IMR-90 (cell line): ENCODE measurements at regions not wholly inside any gene's neighbourhood (a gene's known extent, or its start where the extent isn't known, plus 50 kb on each side); places are given as distances from the start of the nearest gene placed in this dataset.

Experiments used
- ATAC-seq: fragments of 200-7000 bp; cut with Tn5 transposase; 2 replicates; pipeline ENCODE4 v1.9.1; 2020; ENCODE audit warnings: low read depth, mild to moderate bottlenecking, moderate library complexity
- BruUV-seq: library from RNA; stranded (reverse); fragments of 400-500 nt; replicated peaks from 2 replicates; lab custom pipeline; 2021; lab: Mats Ljungman, UMichigan
- CTCF ChIA-PET: fragments of 300-600 bp; formaldehyde crosslinking; extraction: SDS; loops from one replicate; lab custom pipeline; 2021; ENCODE audit warnings: antibody characterized with exemption; lab: Yijun Ruan, JAX
- POLR2A ChIA-PET: fragments of 300-600 bp; sonication (Branson Sonifier 250); formaldehyde crosslinking; loops from one replicate; lab custom pipeline; 2022; ENCODE audit warnings: antibody characterized with exemption; ENCODE audit not compliant: unreplicated experiment; lab: Charles Lee
- DNase-seq: peaks from one replicate; pipeline ENCODE4 v3.0.0; 2013
- H2AFZ ChIP-seq: replicated peaks from 2 replicates; pipeline ENCODE3; 2013; ENCODE audit warnings: low read length, mild to moderate bottlenecking; ENCODE audit not compliant: poor library complexity
- H2AK5ac ChIP-seq: 2 replicates; pipeline ENCODE4 v1.6.1; 2013; ENCODE audit warnings: low read depth, low read length, inconsistent platforms
- H2AK9ac ChIP-seq: replicated peaks from 2 replicates; pipeline ENCODE3; 2013; ENCODE audit warnings: mild to moderate bottlenecking, low read depth, low read length, moderate library complexity; ENCODE audit not compliant: poor library complexity
- H2BK120ac ChIP-seq: 2 replicates; pipeline ENCODE4 v1.6.1; 2013; ENCODE audit warnings: low read depth, low read length, inconsistent platforms
- H2BK15ac ChIP-seq: 3 replicates; pipeline ENCODE4 v1.6.1; 2013; ENCODE audit warnings: low read depth, low read length, inconsistent platforms
- H2BK20ac ChIP-seq: 2 replicates; pipeline ENCODE4 v1.6.1; 2013; ENCODE audit warnings: low read depth, mild to moderate bottlenecking, inconsistent platforms, low read length, moderate library complexity
- H2BK5ac ChIP-seq: 2 replicates; pipeline ENCODE4 v1.6.1; 2013; ENCODE audit warnings: mild to moderate bottlenecking, low read depth, low read length, inconsistent platforms; ENCODE audit not compliant: poor library complexity, severe bottlenecking
- H3K14ac ChIP-seq: replicated peaks from 2 replicates; pipeline ENCODE4 v1.6.1; 2013; ENCODE audit warnings: low read depth, low read length, inconsistent platforms
- H3K18ac ChIP-seq: 2 replicates; pipeline ENCODE4 v1.6.1; 2013; ENCODE audit warnings: low read depth, low read length, control low read depth
- H3K23ac ChIP-seq: 2 replicates; pipeline ENCODE4 v1.6.1; 2013; ENCODE audit warnings: low read depth, low read length, inconsistent platforms
- H3K27ac ChIP-seq: 2 replicates; pipeline ENCODE4 v1.5.1; 2013; ENCODE audit warnings: mild to moderate bottlenecking, control low read depth, low read length; ENCODE audit not compliant: insufficient read depth
- H3K27me3 ChIP-seq: 2 replicates; pipeline ENCODE4 v1.6.1; 2013; ENCODE audit warnings: low read length; ENCODE audit not compliant: control insufficient read depth, insufficient read depth
- H3K36me3 ChIP-seq: 2 replicates; pipeline ENCODE4 v1.6.1; 2013; ENCODE audit warnings: low read length, mixed read lengths; ENCODE audit not compliant: control insufficient read depth, insufficient read depth
- H3K4ac ChIP-seq: 2 replicates; pipeline ENCODE4 v1.6.1; 2013; ENCODE audit warnings: low read depth, low read length, inconsistent platforms
- H3K4me1 ChIP-seq: 2 replicates; pipeline ENCODE4 v1.6.1; 2013; ENCODE audit warnings: low read length, mixed read lengths; ENCODE audit not compliant: control insufficient read depth, insufficient read depth
- H3K4me2 ChIP-seq: 2 replicates; pipeline ENCODE4 v1.6.1; 2013; ENCODE audit warnings: low read depth, mild to moderate bottlenecking, control low read depth, low read length, moderate library complexity
- H3K4me3 ChIP-seq: 2 replicates; pipeline ENCODE4 v1.5.1; 2013; ENCODE audit warnings: low read depth, mild to moderate bottlenecking, control low read depth, low read length, moderate library complexity; ENCODE audit not compliant: insufficient read depth
- H3K56ac ChIP-seq: 2 replicates; pipeline ENCODE4 v1.6.1; 2013; ENCODE audit warnings: low read length, inconsistent platforms; ENCODE audit not compliant: insufficient read depth; ENCODE audit errors: extremely low read depth
- H3K79me1 ChIP-seq, 2 experiments: 2 replicates each; pipeline ENCODE4 v1.6.1; 2013; ENCODE audit warnings: low read length in 2 of 2, inconsistent platforms in 1 of 2, low read depth in 1 of 2
- H3K9ac ChIP-seq: 2 replicates; pipeline ENCODE4 v1.6.1; 2013; ENCODE audit warnings: low read depth, low read length, control low read depth
- H3K9me1 ChIP-seq: 2 replicates; pipeline ENCODE4 v1.6.1; 2013; ENCODE audit warnings: low read length, inconsistent platforms; ENCODE audit not compliant: insufficient read depth
- H3K9me3 ChIP-seq: 2 replicates; pipeline ENCODE4 v1.6.1; 2013; ENCODE audit warnings: low read length; ENCODE audit not compliant: control insufficient read depth, insufficient read depth
- H4K20me1 ChIP-seq: 2 replicates; pipeline ENCODE4 v1.6.1; 2013; ENCODE audit warnings: low read length, inconsistent platforms; ENCODE audit not compliant: insufficient read depth
- H4K5ac ChIP-seq: 2 replicates; pipeline ENCODE4 v1.6.1; 2013; ENCODE audit warnings: mild to moderate bottlenecking, low read depth, low read length, control low read depth
- H4K8ac ChIP-seq, 2 experiments: 2 replicates each; pipeline ENCODE4 v1.6.1; 2013; ENCODE audit warnings: low read depth in 2 of 2, low read length in 2 of 2, control low read depth in 1 of 2, inconsistent platforms in 1 of 2
- H4K91ac ChIP-seq: 2 replicates; pipeline ENCODE4 v1.6.1; 2013; ENCODE audit warnings: low read depth, low read length, inconsistent platforms; ENCODE audit not compliant: insufficient read depth
- BHLHE40 ChIP-seq: fragments of 150-350 bp; IDR thresholded peaks from 2 replicates; pipeline ENCODE4 v1.6.1; 2016; ENCODE audit warnings: mild to moderate bottlenecking, low read depth, low read length
- CEBPB ChIP-seq: IDR thresholded peaks from 2 replicates; pipeline ENCODE4 v1.6.1; 2012; ENCODE audit warnings: low read depth, low read length, improper control_type of control experiment
- FOS ChIP-seq: fragments of 150-350 bp; IDR thresholded peaks from 2 replicates; pipeline ENCODE4 v1.6.1; 2016; ENCODE audit warnings: low read depth, low read length
- MAFK ChIP-seq: IDR thresholded peaks from 2 replicates; pipeline ENCODE4 v1.6.1; 2012; ENCODE audit warnings: low read depth, low read length, improper control_type of control experiment
- MAZ ChIP-seq: IDR thresholded peaks from 2 replicates; pipeline ENCODE4 v1.6.1; 2012; ENCODE audit warnings: low read depth, mild to moderate bottlenecking, low read length, improper control_type of control experiment, moderate library complexity, borderline replicate concordance
- MXI1 ChIP-seq: IDR thresholded peaks from 2 replicates; pipeline ENCODE4 v1.6.1; 2012; ENCODE audit warnings: low read depth, mild to moderate bottlenecking, low read length, moderate library complexity, borderline replicate concordance
- NFE2L2 ChIP-seq: fragments of 150-350 bp; IDR thresholded peaks from 2 replicates; pipeline ENCODE4 v1.6.1; 2016; ENCODE audit warnings: low read depth, mild to moderate bottlenecking, low read length
- POLR2A ChIP-seq: IDR thresholded peaks from 2 replicates; pipeline ENCODE4 v1.6.1; 2012; ENCODE audit warnings: mild to moderate bottlenecking, low read depth, low read length
- RAD21 ChIP-seq: IDR thresholded peaks from 2 replicates; pipeline ENCODE4 v1.6.1; 2012; ENCODE audit warnings: low read length, improper control_type of control experiment
- RCOR1 ChIP-seq: IDR thresholded peaks from 2 replicates; pipeline ENCODE4 v1.6.1; 2012; ENCODE audit warnings: mild to moderate bottlenecking, low read length, improper control_type of control experiment; ENCODE audit not compliant: insufficient replicate concordance
- RFX5 ChIP-seq: IDR thresholded peaks from 2 replicates; pipeline ENCODE4 v1.8.0; 2012; ENCODE audit warnings: low read depth, mild to moderate bottlenecking, low read length, moderate library complexity
- SMC3 ChIP-seq: fragments of 150-350 bp; IDR thresholded peaks from 2 replicates; pipeline ENCODE4 v1.6.1; 2016; ENCODE audit warnings: low read depth, mild to moderate bottlenecking, antibody characterized with exemption, low read length, moderate library complexity
- dilution Hi-C: fragments of 300-500 bp; cut with HindIII; formaldehyde crosslinking; loops from one replicate; pipeline ENCODE4 v1.14.3; 2018; ENCODE audit warnings: low sequenced_read_pairs; ENCODE audit not compliant: unreplicated experiment
- in situ Hi-C: fragments of 300-500 bp; cut with MboI; formaldehyde crosslinking; loops from 3 replicates; pipeline ENCODE4 v1.14.3; 2019; ENCODE audit warnings: low sequenced_read_pairs, inconsistent platforms, mixed read lengths
- intact Hi-C: fragments of 100-400 bp; cut with micrococcal nuclease; formaldehyde crosslinking; loops from 2 replicates; pipeline ENCODE4 v1.10.0; 2022
- TF ChIP-seq, protein P1 (sequence below): fragments of 150-350 bp; IDR thresholded peaks from 2 replicates; pipeline ENCODE4 v1.6.1; 2017; ENCODE audit warnings: mild to moderate bottlenecking, antibody characterized with exemption, low read length, low read depth
- TF ChIP-seq, protein P2 (sequence below): conservative IDR thresholded peaks from 2 replicates; pipeline ENCODE4 v1.5.1; 2012; ENCODE audit warnings: mild to moderate bottlenecking, low read depth, low read length, improper control_type of control experiment

DNA sequence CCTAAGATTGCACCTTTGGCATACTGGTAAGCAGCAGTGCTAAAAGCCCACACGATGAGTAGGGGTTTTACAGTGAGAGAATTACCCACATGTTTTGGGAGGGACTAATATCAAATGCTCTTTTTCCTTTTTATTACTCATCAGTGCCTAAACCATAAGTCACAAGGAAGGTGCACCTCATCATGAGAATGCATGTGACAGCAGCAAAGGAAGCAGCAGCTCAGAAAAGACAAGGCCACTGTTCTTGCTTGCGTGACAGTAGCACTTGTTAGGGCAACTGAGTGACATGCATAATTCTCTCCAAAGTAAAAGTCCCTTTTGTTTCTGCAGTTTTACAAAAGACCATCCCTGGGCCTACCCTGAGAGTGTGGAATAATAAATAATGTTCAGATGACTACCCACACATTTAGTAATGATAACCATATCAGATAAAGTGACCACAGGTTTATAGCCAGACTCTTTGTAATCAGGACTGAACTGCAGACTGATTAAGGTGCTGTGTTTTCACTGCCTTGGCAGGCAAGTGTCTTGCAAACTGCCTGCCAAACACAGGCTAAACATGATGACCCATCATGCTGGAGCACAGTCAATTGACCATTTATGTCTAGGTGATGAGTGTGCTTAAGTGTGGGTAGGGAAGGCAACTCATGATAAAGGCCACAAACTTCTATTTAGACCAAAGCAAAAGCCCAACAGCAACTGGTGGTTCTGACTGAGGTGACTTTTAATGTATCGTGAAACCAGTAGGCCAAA lies 1751.4 kb downstream of the TP53TG3F start (continued):
- TF ChIP-seq RCOR1, result no peak
- TF ChIP-seq MXI1, result no peak
- TF ChIP-seq RAD21, result no peak

DNA sequence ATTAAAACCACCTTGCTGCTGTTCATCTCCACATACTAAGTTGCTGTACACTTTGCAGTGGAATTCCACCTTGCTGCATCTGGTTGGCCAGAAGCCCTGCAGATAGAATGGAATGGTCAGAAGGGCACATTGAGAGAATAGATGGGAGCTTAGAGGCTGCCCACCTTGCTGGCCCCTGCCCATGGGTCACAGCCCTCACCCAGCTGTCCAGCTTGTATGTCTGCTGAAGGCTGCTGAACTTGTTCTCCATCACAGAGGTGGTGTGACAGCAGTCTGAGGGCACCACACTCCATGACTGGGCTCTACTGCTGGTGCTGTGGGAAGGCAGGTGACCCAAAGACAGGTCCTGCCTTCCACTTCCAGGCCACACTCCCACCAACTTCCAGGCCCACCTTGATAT lies 1755.4 kb downstream of the TP53TG3F start:
- Histone ChIP-seq H2BK5ac (no peak overlapping the region), H4K5ac (no peak overlapping the region), H2BK15ac (no peak overlapping the region), H3K4me1 (no peaks in the 10 kb centered on the region), H2BK20ac (no peak overlapping the region), H3K18ac (no peak overlapping the region), H3K4me3 (no peak overlapping the region), H3K56ac (no peak overlapping the region), H3K9ac (no peak overlapping the region), H3K36me3 (no peaks in the 10 kb centered on the region), H3K9me3 (peaks cover 3% of the 10 kb centered on the region; the same call in 1 of the 2 replicates), H4K91ac (no peak overlapping the region), H3K14ac (no peak overlapping the region), H2AK5ac (no peak overlapping the region), H3K4ac (no peak overlapping the region), H3K9me1 (no peaks in the 10 kb centered on the region), H2AK9ac (no peak overlapping the region), H3K4me2 (no peak overlapping the region), H3K27me3 (no peaks in the 10 kb centered on the region), H4K8ac (no peak overlapping the region), H4K20me1 (no peaks in the 10 kb centered on the region), H3K79me1 (no peaks in the 10 kb centered on the region), H2AFZ (no peak overlapping the region), H3K27ac (no peak overlapping the region), H2BK120ac (no peak overlapping the region), H3K23ac (no peak overlapping the region)
- BruUV-seq, result no TSS peak
- ATAC-seq (no peak), DNase-seq (no peak)
- ChIA-PET CTCF (no interaction called here), POLR2A (no interaction called here)
- intact Hi-C loops, result no loop called here
- dilution Hi-C loops, result no loop called here
- in situ Hi-C loops, result no loop called here
- no peak for TF ChIP-seq MAZ
- no peak for TF ChIP-seq RAD21
- TF ChIP-seq FOS, result no peak
- TF ChIP-seq SMC3, result no peak
- TF ChIP-seq BHLHE40, result no peak
- no peak for TF ChIP-seq MXI1
- TF ChIP-seq MAFK, result no peak
- TF ChIP-seq, protein P1, sequence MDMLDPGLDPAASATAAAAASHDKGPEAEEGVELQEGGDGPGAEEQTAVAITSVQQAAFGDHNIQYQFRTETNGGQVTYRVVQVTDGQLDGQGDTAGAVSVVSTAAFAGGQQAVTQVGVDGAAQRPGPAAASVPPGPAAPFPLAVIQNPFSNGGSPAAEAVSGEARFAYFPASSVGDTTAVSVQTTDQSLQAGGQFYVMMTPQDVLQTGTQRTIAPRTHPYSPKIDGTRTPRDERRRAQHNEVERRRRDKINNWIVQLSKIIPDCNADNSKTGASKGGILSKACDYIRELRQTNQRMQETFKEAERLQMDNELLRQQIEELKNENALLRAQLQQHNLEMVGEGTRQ, result no peak
- no peak for TF ChIP-seq NFE2L2
- TF ChIP-seq POLR2A, result no peak
- TF ChIP-seq RFX5, result no peak
- no peak for TF ChIP-seq RCOR1
- TF ChIP-seq, protein P2, sequence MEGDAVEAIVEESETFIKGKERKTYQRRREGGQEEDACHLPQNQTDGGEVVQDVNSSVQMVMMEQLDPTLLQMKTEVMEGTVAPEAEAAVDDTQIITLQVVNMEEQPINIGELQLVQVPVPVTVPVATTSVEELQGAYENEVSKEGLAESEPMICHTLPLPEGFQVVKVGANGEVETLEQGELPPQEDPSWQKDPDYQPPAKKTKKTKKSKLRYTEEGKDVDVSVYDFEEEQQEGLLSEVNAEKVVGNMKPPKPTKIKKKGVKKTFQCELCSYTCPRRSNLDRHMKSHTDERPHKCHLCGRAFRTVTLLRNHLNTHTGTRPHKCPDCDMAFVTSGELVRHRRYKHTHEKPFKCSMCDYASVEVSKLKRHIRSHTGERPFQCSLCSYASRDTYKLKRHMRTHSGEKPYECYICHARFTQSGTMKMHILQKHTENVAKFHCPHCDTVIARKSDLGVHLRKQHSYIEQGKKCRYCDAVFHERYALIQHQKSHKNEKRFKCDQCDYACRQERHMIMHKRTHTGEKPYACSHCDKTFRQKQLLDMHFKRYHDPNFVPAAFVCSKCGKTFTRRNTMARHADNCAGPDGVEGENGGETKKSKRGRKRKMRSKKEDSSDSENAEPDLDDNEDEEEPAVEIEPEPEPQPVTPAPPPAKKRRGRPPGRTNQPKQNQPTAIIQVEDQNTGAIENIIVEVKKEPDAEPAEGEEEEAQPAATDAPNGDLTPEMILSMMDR, result no peak
- TF ChIP-seq CEBPB, result no peak
